Mucosa of descending colon (tissue), 3 donors: ENCODE measurements at regions not wholly inside any gene's neighbourhood (a gene's known extent, or its start where the extent isn't known, plus 50 kb on each side); places are given as distances from the start of the nearest gene placed in this dataset.

ENCODE experiments used
- ATAC-seq: fragments of 200-7000 bp; cut with Tn5 transposase; one replicate; pipeline ENCODE4 v1.9.1; 2020; ENCODE audit warnings: mild to moderate bottlenecking, moderate library complexity
- DNase-seq, 3 donors: peaks; one replicate each; pipeline ENCODE4 v3.0.0-alpha.2; 2020
- H3K36me3 ChIP-seq: fragments of 200-600 bp; one replicate; pipeline ENCODE4 v1.8.0; 2021; ENCODE audit warnings: low read depth, mild to moderate bottlenecking
- H3K4me1 ChIP-seq: fragments of 200-600 bp; one replicate; pipeline ENCODE4 v1.8.0; 2021; ENCODE audit warnings: low read depth, mild to moderate bottlenecking
- H3K4me3 ChIP-seq: fragments of 200-600 bp; one replicate; pipeline ENCODE4 v1.8.0; 2021; ENCODE audit warnings: mild to moderate bottlenecking
- H3K9me3 ChIP-seq: fragments of 200-600 bp; one replicate; pipeline ENCODE4 v1.8.0; 2021; ENCODE audit warnings: mild to moderate bottlenecking
- CTCF ChIP-seq: fragments of 200-600 bp; IDR thresholded peaks from one replicate; pipeline ENCODE4 v1.8.0; 2022; ENCODE audit warnings: antibody characterized with exemption, mild to moderate bottlenecking
- intact Hi-C, 2 donors: fragments of 100-400 bp; cut with DNase I in 1 of 2; cut with micrococcal nuclease in 1 of 2; formaldehyde crosslinking; loops; one replicate each; pipeline versions ENCODE4 v1.11.0 to v1.11.1; 2022; cut with DNase I, micrococcal nuclease
- donor health status: DM: no; HTN: no; CAD: no; lungs with moderate emphysema.
- donor health status: DM: no; HTN: no; CAD: no.
- donor health status: DM: no; HTN: yes; CAD: no.

- DNase-seq (no peak), ATAC-seq (no peak)
- intact Hi-C loops = no loop called here
- no peaks in the 10 kb centered on the region for H3K4me1 ChIP-seq
- H3K36me3 ChIP-seq = no peaks in the 10 kb centered on the region
- no peak for TF ChIP-seq CTCF
- no peaks in the 10 kb centered on the region for H3K9me3 ChIP-seq
- no peak overlapping the region for H3K4me3 ChIP-seq
Observed at GRCh38 chr4:19936476-19936875, 315.2 kb upstream of the SLIT2 start.

GRCh38 chr4:19930742-19931141, 321.0 kb upstream of the SLIT2 start:
- no peak for TF ChIP-seq CTCF
- H3K4me1 ChIP-seq = no peaks in the 10 kb centered on the region
- intact Hi-C loops = no loop called here
- DNase-seq (no peak), ATAC-seq (no peak)
- H3K9me3 ChIP-seq = no peaks in the 10 kb centered on the region
- no peak overlapping the region for H3K4me3 ChIP-seq
- H3K36me3 ChIP-seq = no peaks in the 10 kb centered on the region

GRCh38 chr4:19927381-19927780, 324.3 kb upstream of the SLIT2 start:
- intact Hi-C loops = no loop called here
- Histone ChIP-seq H3K9me3 (no peaks in the 10 kb centered on the region), H3K4me3 (no peak overlapping the region), H3K36me3 (no peaks in the 10 kb centered on the region), H3K4me1 (no peaks in the 10 kb centered on the region)
- TF ChIP-seq CTCF = no peak
- no peak for ATAC-seq
- no peak for DNase-seq

- DNase-seq (no peak), ATAC-seq (no peak)
- no peaks in the 10 kb centered on the region for H3K36me3 ChIP-seq
- H3K4me3 ChIP-seq = no peak overlapping the region
- no peak for TF ChIP-seq CTCF
- H3K4me1 ChIP-seq = no peaks in the 10 kb centered on the region
- H3K9me3 ChIP-seq = no peaks in the 10 kb centered on the region
- intact Hi-C loops = no loop called here
Observed at GRCh38 chr4:19925516-19925915, 326.2 kb upstream of the SLIT2 start.

- H3K36me3 ChIP-seq = no peaks in the 10 kb centered on the region
- no peaks in the 10 kb centered on the region for H3K4me1 ChIP-seq
- H3K9me3 ChIP-seq = no peaks in the 10 kb centered on the region
- no peak for TF ChIP-seq CTCF
- DNase-seq (no peak), ATAC-seq (no peak)
- intact Hi-C loops = no loop called here
- no peak overlapping the region for H3K4me3 ChIP-seq
Observed at GRCh38 chr4:19924761-19925160, 326.9 kb upstream of the SLIT2 start.

GRCh38 chr4:19915276-19915675, 336.4 kb upstream of the SLIT2 start:
- intact Hi-C loops = no loop called here
- no peaks in the 10 kb centered on the region for H3K9me3 ChIP-seq
- no peaks in the 10 kb centered on the region for H3K36me3 ChIP-seq
- TF ChIP-seq CTCF = no peak
- DNase-seq = no peak
- no peak for ATAC-seq
- H3K4me3 ChIP-seq = no peak overlapping the region
- no peaks in the 10 kb centered on the region for H3K4me1 ChIP-seq
